HCT116 (cell line): ENCODE measurements at regions not wholly inside any gene's neighbourhood (a gene's known extent, or its start where the extent isn't known, plus 50 kb on each side); places are given as distances from the start of the nearest gene placed in this dataset.

ENCODE experiments used
- CBX3 ChIP-seq: IDR thresholded peaks from 2 replicates; pipeline ENCODE4 v1.6.1; 2012; ENCODE audit warnings: low read depth
- EZH2 ChIP-seq: fragments of 200-600 bp; sonication (generic); IDR thresholded peaks from 2 replicates; pipeline ENCODE4 v1.6.1; 2017; ENCODE audit warnings: antibody characterized with exemption, mixed run types
- JUND ChIP-seq: IDR thresholded peaks from 2 replicates; pipeline ENCODE4 v1.6.1; 2012
- POLR2A ChIP-seq: IDR thresholded peaks from 2 replicates; pipeline ENCODE4 v1.7.0; 2011; ENCODE audit warnings: borderline replicate concordance; ENCODE audit not compliant: insufficient read depth, insufficient read length; ENCODE audit errors: extremely low read depth
- POLR2AphosphoS5 ChIP-seq: IDR thresholded peaks from 2 replicates; pipeline ENCODE4 v1.6.1; 2011; ENCODE audit warnings: mild to moderate bottlenecking, low read depth, low read length, moderate library complexity
- RAD21 ChIP-seq: IDR thresholded peaks from 2 replicates; pipeline ENCODE4 v1.6.1; 2012; ENCODE audit warnings: low read depth, mild to moderate bottlenecking
- SIN3A ChIP-seq: IDR thresholded peaks from 2 replicates; pipeline ENCODE4 v1.6.1; 2012; ENCODE audit warnings: low read depth
- SP1 ChIP-seq: IDR thresholded peaks from 2 replicates; pipeline ENCODE4 v1.6.1; 2012; ENCODE audit warnings: low read depth
- TCF7L2 ChIP-seq: IDR thresholded peaks from 2 replicates; pipeline ENCODE4 v1.7.0; 2011; ENCODE audit warnings: borderline replicate concordance, inconsistent platforms; ENCODE audit not compliant: insufficient read depth, insufficient read length; ENCODE audit errors: extremely low read depth
- TF ChIP-seq, protein P1 (sequence below), 3 experiments: fragments of 200-600 bp in 1 of 3; sonication (generic) in 1 of 3; IDR thresholded peaks in 2 of 3; conservative IDR thresholded peaks in 1 of 3; 2 replicates each; pipeline ENCODE4 v1.5.1; 2012 to 2017; ENCODE audit warnings: low read depth in 2 of 3, low read length in 2 of 3, antibody characterized with exemption in 1 of 3, borderline replicate concordance in 1 of 3, control low read depth in 1 of 3, mild to moderate bottlenecking in 1 of 3, mixed read lengths in 1 of 3, mixed run types in 1 of 3, moderate library complexity in 1 of 3; ENCODE audit not compliant: insufficient read depth in 1 of 3
- TF ChIP-seq, protein P2 (sequence below): IDR thresholded peaks from 2 replicates; pipeline ENCODE4 v1.6.1; 2012; ENCODE audit warnings: low read depth
- TF ChIP-seq, protein P3 (sequence below): IDR thresholded peaks from 2 replicates; pipeline ENCODE4 v1.6.1; 2012

DNA sequence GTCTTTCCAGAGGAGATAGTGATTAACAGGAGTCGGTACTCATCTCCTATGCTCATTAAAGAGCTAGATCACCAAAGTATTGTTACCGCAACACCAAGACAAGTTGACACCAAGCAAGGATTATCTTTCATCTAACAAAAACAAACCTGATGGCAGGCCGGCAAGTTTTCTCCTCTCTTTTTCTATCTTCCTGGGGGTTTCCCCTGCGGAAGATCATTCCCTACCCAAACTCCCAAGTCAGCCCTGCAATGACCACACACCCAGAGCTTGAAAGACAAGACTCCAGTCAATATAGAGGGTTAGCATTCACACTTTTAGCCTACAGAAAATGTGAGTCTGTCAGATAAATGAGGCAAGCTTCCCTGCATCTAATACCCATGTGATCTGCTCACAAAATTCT lies 312.1 kb downstream of the SOX9 start:
- TF ChIP-seq, protein P1, sequence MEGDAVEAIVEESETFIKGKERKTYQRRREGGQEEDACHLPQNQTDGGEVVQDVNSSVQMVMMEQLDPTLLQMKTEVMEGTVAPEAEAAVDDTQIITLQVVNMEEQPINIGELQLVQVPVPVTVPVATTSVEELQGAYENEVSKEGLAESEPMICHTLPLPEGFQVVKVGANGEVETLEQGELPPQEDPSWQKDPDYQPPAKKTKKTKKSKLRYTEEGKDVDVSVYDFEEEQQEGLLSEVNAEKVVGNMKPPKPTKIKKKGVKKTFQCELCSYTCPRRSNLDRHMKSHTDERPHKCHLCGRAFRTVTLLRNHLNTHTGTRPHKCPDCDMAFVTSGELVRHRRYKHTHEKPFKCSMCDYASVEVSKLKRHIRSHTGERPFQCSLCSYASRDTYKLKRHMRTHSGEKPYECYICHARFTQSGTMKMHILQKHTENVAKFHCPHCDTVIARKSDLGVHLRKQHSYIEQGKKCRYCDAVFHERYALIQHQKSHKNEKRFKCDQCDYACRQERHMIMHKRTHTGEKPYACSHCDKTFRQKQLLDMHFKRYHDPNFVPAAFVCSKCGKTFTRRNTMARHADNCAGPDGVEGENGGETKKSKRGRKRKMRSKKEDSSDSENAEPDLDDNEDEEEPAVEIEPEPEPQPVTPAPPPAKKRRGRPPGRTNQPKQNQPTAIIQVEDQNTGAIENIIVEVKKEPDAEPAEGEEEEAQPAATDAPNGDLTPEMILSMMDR (IDR thresholded peaks at IDR 0.05 in 2 of 3, conservative IDR thresholded peaks at IDR 0.05 in 1 of 3; ENCODE audit: borderline replicate concordance in 1 of 3, insufficient read depth in 1 of 3, low read depth in 2 of 3, low read length in 2 of 3) = no peak
- TF ChIP-seq POLR2A (no peak), TCF7L2 (no peak), POLR2AphosphoS5 (no peak), CBX3 (no peak), SIN3A (no peak), EZH2 (no peak), JUND (no peak), SP1 (no peak), RAD21 (no peak)
- TF ChIP-seq, protein P2, sequence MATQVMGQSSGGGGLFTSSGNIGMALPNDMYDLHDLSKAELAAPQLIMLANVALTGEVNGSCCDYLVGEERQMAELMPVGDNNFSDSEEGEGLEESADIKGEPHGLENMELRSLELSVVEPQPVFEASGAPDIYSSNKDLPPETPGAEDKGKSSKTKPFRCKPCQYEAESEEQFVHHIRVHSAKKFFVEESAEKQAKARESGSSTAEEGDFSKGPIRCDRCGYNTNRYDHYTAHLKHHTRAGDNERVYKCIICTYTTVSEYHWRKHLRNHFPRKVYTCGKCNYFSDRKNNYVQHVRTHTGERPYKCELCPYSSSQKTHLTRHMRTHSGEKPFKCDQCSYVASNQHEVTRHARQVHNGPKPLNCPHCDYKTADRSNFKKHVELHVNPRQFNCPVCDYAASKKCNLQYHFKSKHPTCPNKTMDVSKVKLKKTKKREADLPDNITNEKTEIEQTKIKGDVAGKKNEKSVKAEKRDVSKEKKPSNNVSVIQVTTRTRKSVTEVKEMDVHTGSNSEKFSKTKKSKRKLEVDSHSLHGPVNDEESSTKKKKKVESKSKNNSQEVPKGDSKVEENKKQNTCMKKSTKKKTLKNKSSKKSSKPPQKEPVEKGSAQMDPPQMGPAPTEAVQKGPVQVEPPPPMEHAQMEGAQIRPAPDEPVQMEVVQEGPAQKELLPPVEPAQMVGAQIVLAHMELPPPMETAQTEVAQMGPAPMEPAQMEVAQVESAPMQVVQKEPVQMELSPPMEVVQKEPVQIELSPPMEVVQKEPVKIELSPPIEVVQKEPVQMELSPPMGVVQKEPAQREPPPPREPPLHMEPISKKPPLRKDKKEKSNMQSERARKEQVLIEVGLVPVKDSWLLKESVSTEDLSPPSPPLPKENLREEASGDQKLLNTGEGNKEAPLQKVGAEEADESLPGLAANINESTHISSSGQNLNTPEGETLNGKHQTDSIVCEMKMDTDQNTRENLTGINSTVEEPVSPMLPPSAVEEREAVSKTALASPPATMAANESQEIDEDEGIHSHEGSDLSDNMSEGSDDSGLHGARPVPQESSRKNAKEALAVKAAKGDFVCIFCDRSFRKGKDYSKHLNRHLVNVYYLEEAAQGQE = no peak
- TF ChIP-seq, protein P3, sequence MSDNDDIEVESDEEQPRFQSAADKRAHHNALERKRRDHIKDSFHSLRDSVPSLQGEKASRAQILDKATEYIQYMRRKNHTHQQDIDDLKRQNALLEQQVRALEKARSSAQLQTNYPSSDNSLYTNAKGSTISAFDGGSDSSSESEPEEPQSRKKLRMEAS = no peak
